GM12891 (cell line): ENCODE measurements at regions not wholly inside any gene's neighbourhood (a gene's known extent, or its start where the extent isn't known, plus 50 kb on each side); places are given as distances from the start of the nearest gene placed in this dataset.

ENCODE experiments used
- PAX5 ChIP-seq: IDR thresholded peaks from 2 replicates; pipeline ENCODE4 v1.6.1; 2011; ENCODE audit warnings: low read length, moderate library complexity, mild to moderate bottlenecking; ENCODE audit not compliant: insufficient read depth, severe bottlenecking
- POLR2A ChIP-seq: IDR thresholded peaks from 2 replicates; pipeline ENCODE4 v1.6.1; 2011; ENCODE audit warnings: low read depth, low read length, control low read depth
- POLR2AphosphoS5 ChIP-seq: IDR thresholded peaks from 2 replicates; pipeline ENCODE4 v1.6.1; 2011; ENCODE audit warnings: low read depth, low read length, control low read depth
- POU2F2 ChIP-seq: IDR thresholded peaks from 2 replicates; pipeline ENCODE4 v1.6.1; 2011; ENCODE audit warnings: low read depth, mild to moderate bottlenecking, control low read depth, low read length, moderate library complexity
- TAF1 ChIP-seq: IDR thresholded peaks from 2 replicates; pipeline ENCODE4 v1.6.1; 2011; ENCODE audit warnings: low read depth, low read length, control low read depth

- TF ChIP-seq POLR2AphosphoS5 (no peak), POLR2A (no peak), POU2F2 (no peak), TAF1 (no peak), PAX5 (no peak)
Measured at GRCh38 chr5:85813146-85813545, 804.6 kb upstream of the COX7C start.
